Ovary (tissue), 3 donors: ENCODE measurements at regions not wholly inside any gene's neighbourhood (a gene's known extent, or its start where the extent isn't known, plus 50 kb on each side); places are given as distances from the start of the nearest gene placed in this dataset.

Experiments
- EP300 ChIP-seq: sonication (generic); formaldehyde crosslinking; IDR thresholded peaks from one replicate; pipeline ENCODE4 v1.6.1; 2017; ENCODE audit warnings: antibody characterized with exemption
- POLR2A ChIP-seq: fragments of 450-650 bp; IDR thresholded peaks from one replicate; pipeline ENCODE4 v1.6.1; 2017; ENCODE audit warnings: antibody characterized with exemption, mild to moderate bottlenecking, moderate library complexity
- TF ChIP-seq, protein P1 (sequence below), 3 donors: fragments of 450-650 bp in 2 of 3; fragments of 200-600 bp in 1 of 3; IDR thresholded peaks; one replicate each; pipeline versions ENCODE4 v1.5.1 to v1.8.0; 2016 to 2022; ENCODE audit warnings: antibody characterized with exemption in 3 of 3, mild to moderate bottlenecking in 1 of 3
- donor health status: DM: no; HTN: no; CAD: no.

DNA sequence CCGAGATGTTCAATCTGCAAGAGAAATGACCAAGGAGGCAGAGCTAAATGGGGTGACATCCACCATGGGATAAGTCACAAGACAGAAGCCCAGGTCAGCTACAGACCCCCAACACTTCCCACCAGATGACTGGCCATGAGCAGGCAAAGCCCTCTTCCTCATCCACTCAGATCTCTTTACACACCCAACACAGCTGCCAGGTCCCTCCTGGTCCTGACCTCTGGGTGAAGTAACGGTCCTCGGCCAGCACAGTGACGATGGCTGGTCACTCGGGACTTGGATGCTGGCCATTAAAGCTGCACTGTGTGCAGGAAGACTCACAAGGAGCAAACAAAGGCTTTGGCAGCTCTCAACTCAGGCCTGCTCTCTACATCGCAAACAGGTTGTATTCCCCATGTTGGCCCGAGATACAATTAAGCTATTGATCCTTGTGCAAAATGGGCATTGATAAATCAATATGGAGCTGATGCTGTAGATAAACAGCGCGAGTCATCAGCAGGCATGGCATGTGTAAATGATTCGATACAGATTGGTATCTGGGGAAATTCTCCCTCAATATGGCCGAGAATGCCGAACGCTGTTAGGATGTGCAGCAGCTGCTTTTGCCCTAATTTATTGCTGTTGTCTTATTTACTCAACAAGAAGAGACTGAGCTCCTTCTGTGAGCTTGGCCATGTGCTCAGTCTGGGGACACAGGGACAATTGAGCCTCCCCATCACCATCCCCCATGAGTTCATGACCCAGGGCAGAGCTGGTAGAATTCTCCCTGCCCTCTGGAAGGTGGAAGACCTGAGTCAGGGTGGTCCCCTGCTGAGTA is 98.7 kb downstream of the C5orf15 start:
- TF ChIP-seq POLR2A: no peak
- TF ChIP-seq, protein P1, sequence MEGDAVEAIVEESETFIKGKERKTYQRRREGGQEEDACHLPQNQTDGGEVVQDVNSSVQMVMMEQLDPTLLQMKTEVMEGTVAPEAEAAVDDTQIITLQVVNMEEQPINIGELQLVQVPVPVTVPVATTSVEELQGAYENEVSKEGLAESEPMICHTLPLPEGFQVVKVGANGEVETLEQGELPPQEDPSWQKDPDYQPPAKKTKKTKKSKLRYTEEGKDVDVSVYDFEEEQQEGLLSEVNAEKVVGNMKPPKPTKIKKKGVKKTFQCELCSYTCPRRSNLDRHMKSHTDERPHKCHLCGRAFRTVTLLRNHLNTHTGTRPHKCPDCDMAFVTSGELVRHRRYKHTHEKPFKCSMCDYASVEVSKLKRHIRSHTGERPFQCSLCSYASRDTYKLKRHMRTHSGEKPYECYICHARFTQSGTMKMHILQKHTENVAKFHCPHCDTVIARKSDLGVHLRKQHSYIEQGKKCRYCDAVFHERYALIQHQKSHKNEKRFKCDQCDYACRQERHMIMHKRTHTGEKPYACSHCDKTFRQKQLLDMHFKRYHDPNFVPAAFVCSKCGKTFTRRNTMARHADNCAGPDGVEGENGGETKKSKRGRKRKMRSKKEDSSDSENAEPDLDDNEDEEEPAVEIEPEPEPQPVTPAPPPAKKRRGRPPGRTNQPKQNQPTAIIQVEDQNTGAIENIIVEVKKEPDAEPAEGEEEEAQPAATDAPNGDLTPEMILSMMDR (IDR thresholded peaks at IDR 0.05): no peak
- TF ChIP-seq EP300: no peak
